Fibroblast of upper back skin (primary cell): ENCODE measurements at regions not wholly inside any gene's neighbourhood (a gene's known extent, or its start where the extent isn't known, plus 50 kb on each side); places are given as distances from the start of the nearest gene placed in this dataset.

ENCODE experiments used
- DNase-seq: peaks from one replicate; pipeline ENCODE4 v3.0.0-alpha.2; 2013

- DNase-seq: no peak
Measured at GRCh38 chr18:30512872-30513271, 529.7 kb downstream of the DSC3 start.

- DNase-seq: no peak
Measured at GRCh38 chr18:30510882-30511281, 531.7 kb downstream of the DSC3 start.

DNA sequence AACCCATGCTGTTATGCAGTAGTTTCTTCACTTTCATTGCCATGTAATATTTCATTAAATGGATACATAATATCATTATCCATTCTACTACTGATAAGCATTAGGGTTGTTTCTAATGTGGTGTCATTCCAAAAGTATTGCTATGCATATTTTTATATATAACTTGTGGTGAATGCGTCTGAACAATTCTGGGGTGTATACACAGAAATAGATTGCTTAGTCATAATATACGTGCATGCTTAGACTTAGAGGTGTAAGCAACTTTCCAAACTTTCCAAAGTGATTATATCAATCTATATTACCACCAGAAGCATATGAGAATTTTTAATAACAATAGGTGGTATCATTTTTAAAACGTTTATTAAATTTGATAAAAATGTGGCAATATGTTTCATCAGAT lies 540.9 kb downstream of the DSC3 start:
- no peak for DNase-seq

GRCh38 chr18:30500240-30500945 lies 542.1 kb downstream of the DSC3 start:
- no peak for DNase-seq

GRCh38 chr18:30499721-30500120 lies 542.8 kb downstream of the DSC3 start:
- DNase-seq: no peak

DNA sequence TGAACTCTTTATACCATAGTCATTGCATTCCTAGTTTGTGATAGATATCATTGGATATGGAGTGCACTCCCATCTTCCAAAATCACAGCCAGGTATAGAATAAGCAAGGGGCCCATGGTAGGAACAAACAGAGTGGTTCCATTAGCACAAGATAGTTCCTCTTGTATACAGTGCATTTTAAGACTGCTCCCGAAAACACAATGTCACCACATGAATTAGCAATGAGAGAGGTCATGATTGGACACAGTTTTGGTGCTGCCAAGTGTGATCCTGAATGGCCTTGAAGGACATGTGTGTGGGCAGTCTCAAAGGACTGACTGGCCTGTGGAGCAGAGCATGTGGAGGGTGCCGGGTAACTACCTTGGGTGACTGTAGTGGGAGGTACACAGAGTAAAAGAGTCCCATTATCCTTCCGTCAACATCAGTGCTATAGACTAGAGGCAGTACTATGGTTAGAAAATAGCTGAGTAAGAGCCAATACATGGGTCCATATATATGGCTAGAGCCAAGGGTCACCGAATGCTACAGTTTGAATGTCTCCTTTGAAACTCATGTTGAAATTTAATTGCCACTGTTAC lies 549.9 kb downstream of the DSC3 start:
- no peak for DNase-seq

DNA sequence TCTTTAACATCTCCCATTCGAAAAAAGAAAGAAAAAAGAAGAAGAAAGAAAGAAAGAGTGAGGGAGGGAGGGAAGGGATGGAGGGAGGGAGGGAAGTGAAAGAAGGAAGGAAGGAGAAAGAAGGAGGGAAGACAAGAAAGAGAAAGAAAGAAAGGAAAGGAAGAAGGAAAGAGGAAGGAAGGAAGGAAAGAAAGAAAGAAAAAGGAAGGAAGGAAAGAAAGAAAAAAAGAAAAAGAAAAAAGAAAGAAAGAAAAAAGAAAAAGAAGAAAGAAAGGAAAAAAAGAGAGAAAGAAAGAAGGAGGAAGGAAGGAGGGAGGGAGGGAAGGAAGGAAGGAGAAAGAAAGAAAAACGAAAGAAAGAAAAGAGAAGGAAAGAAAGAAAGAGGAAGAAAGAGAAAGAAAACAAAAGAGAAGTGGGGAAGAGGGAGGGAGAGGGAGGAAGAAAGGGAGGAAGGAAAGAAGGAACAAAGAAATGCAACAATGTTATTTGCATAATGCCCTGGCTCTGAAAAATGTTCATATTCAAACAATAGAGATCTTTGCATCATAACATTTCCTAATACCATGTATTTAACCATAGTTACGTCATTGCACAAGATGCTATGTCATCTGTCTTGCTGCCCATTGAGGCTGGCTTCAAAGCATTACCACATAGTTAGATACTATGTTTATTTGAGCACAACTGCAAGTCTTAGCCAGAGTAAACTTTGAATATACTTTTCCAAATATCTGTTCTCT lies 550.6 kb downstream of the DSC3 start:
- DNase-seq: no peak

DNA sequence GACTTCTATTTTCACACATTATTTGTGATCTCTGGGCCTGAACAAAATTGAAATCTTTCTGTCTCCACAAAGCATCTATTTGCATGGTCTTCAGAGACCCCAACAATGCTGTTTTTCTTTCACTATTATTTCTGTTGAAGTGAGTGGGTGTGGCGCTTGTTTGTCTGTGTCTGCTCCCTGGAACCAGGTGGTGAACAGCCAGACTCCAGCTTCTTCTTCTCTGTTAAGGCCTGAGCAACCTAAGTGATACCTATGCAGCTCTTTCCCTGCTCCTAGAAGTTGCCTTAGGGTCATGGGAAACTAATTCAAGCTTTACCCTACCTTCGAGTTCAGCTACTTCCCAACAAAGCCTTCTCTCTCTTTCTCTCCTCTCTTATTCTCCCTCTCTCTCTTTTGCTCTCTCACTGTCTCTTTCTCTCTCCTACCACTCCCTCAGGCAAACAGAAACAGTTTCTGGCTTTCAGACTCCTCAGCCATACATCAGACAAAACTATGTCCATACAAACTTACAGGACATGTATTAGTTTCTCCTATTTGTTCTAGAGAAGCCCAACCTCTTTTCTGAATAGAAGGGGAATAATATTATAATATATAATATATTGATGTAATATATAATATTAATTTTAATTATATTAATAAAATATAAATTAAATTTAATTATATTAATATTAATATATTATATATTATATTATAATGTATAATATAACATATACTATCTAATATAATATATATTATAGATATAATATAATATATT lies 552.5 kb downstream of the DSC3 start:
- DNase-seq: no peak

DNA sequence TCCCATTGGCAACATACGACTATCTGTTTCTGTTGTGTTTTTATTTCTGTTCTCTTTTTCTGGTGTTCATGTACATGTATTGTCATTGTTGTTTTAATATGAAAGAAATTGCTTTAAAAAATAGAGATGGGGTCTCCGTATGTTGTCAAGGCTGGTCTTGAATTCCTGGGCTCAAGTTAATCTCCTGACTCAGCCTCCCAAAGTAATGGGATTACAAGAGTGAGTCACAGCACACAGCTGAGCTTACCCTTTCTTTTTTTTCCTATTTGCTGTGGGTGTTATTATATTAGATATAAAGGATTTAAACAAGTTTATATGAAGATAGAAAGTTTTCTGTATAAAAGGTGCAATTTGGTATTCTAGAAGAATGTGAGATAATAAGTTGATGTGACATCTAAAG lies 554.6 kb downstream of the DSC3 start:
- peak; percentile 52 for DNase-seq

DNA sequence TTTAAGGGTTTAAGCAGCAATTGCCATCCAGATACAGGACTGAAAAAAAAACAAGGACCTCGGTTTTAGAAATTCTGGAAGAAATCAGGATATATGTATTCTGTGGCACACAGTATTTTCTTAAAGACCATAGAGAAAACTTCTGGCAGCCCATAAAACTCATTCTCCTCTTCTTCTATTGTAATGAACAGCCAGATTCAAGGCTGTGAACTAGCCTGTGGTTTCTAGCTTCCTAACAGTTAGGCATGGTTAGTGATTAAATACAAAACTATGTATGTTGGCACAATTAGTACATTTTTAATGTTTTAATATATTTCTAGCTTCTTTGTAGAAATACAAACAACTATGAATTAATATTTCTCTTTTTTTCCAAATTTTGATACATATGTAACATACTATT lies 555.7 kb downstream of the DSC3 start:
- peak; percentile 71 for DNase-seq

- DNase-seq: no peak
Measured at GRCh38 chr18:30485078-30485477, 557.5 kb downstream of the DSC3 start.

- no peak for DNase-seq
Measured at GRCh38 chr18:30481871-30482270, 560.7 kb downstream of the DSC3 start.

- DNase-seq: peak; percentile 27
Measured at GRCh38 chr18:30469091-30469490, 573.5 kb downstream of the DSC3 start.

- DNase-seq: no peak
Measured at GRCh38 chr18:30465096-30465495, 577.4 kb downstream of the DSC3 start.

- no peak for DNase-seq
Measured at GRCh38 chr18:30457156-30457555, 585.4 kb downstream of the DSC3 start.

GRCh38 chr18:30455741-30456140 lies 586.8 kb downstream of the DSC3 start:
- no peak for DNase-seq

- no peak for DNase-seq
Measured at GRCh38 chr18:30454920-30455319, 587.6 kb downstream of the DSC3 start.

- peak; percentile 53 for DNase-seq
Measured at GRCh38 chr18:30451981-30452380, 590.6 kb downstream of the DSC3 start.

GRCh38 chr18:30450927-30451326 lies 591.6 kb downstream of the DSC3 start:
- DNase-seq: no peak

DNA sequence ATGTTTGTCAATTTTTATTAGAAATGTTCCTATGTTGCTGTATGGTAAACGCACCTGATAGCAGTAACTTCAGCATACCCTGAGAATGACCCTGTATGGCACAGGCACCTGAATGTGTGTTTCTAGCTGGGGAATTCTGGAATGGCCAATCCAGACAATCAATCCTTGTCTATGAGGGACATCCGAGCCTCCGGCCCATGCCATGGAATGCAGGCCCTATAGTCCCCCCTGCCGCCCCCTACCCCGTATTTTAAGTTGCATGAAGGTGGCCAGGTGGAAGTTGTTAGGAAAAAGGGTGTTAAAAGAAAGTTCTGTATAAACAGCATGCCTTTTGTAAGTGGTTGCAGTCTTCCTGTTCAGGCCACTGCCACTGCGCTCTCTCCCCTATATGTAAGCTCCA lies 595.9 kb downstream of the DSC3 start:
- no peak for DNase-seq

GRCh38 chr18:30444544-30444943 lies 598.0 kb downstream of the DSC3 start:
- no peak for DNase-seq

- DNase-seq: no peak
Measured at GRCh38 chr18:30440351-30440750, 602.2 kb downstream of the DSC3 start.

- no peak for DNase-seq
Measured at GRCh38 chr18:30439174-30439573, 603.4 kb downstream of the DSC3 start.

DNA sequence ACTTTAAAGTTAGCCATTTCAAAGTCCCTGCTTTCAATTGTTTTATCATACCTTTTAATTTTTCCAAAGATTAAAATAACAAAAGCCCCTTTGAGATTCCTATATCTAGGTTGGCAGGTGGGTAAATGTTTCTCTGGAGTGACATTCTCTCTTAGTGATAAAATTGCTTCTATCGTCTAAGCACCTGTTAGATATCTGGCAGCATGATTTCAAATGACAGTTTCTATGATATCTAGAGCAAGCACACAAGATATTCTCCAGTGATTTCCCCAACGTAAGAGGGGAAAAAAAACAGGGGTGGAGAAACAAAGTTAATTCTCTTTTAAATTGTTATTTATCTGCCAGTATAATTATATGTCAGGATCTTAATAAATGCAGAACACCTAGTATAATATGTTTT lies 610.2 kb downstream of the DSC3 start:
- DNase-seq: no peak
